GM19025 (cell line): ENCODE measurements at regions not wholly inside any gene's neighbourhood (a gene's known extent, or its start where the extent isn't known, plus 50 kb on each side); places are given as distances from the start of the nearest gene placed in this dataset.

Experiments used
- ATAC-seq: cut with Tn5 transposase; IDR thresholded peaks from one replicate; pipeline ENCODE4 v1.9.1; 2021; ENCODE audit warnings: mild to moderate bottlenecking, low read depth, moderate library complexity; ENCODE audit not compliant: unreplicated experiment

GRCh38 chr1:55916907-55917306 lies 662.5 kb downstream of the PLPP3 start:
- ATAC-seq, result no peak

- ATAC-seq, result no peak
Observed at GRCh38 chr1:55916481-55916880, 662.9 kb downstream of the PLPP3 start.

- no peak for ATAC-seq
Observed at GRCh38 chr1:55913565-55913964, 665.8 kb downstream of the PLPP3 start.

- ATAC-seq, result no peak
Observed at GRCh38 chr1:55912438-55912837, 666.9 kb downstream of the PLPP3 start.

- no peak for ATAC-seq
Observed at GRCh38 chr1:55904541-55904940, 674.8 kb downstream of the PLPP3 start.

GRCh38 chr1:55898181-55898580 lies 681.2 kb downstream of the PLPP3 start:
- ATAC-seq, result no peak

GRCh38 chr1:55896210-55896609 lies 681.0 kb upstream of the USP24 start:
- ATAC-seq, result no peak

GRCh38 chr1:55894521-55894920 lies 679.4 kb upstream of the USP24 start:
- no peak for ATAC-seq

GRCh38 chr1:55893155-55893554 lies 678.0 kb upstream of the USP24 start:
- no peak for ATAC-seq

- ATAC-seq, result no peak
Observed at GRCh38 chr1:55888685-55889317, 673.6 kb upstream of the USP24 start.

GRCh38 chr1:55886856-55887712 lies 671.9 kb upstream of the USP24 start:
- no peak for ATAC-seq

- no peak for ATAC-seq
Observed at GRCh38 chr1:55885619-55886018, 670.5 kb upstream of the USP24 start.

GRCh38 chr1:55882931-55883330 lies 667.8 kb upstream of the USP24 start:
- ATAC-seq, result no peak

GRCh38 chr1:55879346-55879745 lies 664.2 kb upstream of the USP24 start:
- no peak for ATAC-seq

- no peak for ATAC-seq
Observed at GRCh38 chr1:55877437-55878232, 662.5 kb upstream of the USP24 start.

GRCh38 chr1:55876276-55877060 lies 661.3 kb upstream of the USP24 start:
- no peak for ATAC-seq

GRCh38 chr1:55870106-55870505 lies 654.9 kb upstream of the USP24 start:
- ATAC-seq, result no peak

GRCh38 chr1:55869065-55869464 lies 653.9 kb upstream of the USP24 start:
- ATAC-seq, result no peak

GRCh38 chr1:55868026-55868425 lies 652.9 kb upstream of the USP24 start:
- no peak for ATAC-seq

GRCh38 chr1:55867304-55867843 lies 652.2 kb upstream of the USP24 start:
- ATAC-seq, result no peak
